ENCODE measurements at regions not wholly inside any gene's neighbourhood (a gene's known extent, or its start where the extent isn't known, plus 50 kb on each side); places are given as distances from the start of the nearest gene placed in this dataset.
"Not testable (repeated sequence)": the region's sequence is repeated elsewhere in the genome, so short reads cannot be mapped to it uniquely, and the experiment has no call there.

DNA sequence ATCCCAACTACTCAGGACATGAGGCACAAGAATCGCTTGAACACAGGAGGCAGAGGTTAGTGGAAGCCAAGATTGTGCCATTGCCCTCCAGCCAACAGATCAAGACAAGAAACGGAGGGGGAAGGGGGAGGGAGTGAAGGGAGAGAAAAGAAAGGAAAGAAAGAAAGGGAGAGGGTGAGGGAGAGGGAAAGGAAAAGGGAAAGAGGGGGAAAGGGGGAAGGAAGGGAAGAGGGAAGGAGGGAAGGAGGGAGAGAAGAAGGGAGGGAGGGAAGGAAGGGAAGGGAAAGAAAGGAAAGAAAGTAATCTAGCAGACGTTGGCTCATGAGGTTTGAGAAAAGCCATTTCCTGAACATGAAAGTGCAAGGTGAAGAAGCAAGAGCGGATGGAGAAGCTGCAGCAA is 53.1 kb upstream of the SETMAR start:
- ATAC-seq (ENCODE audit: low read depth) (no peak), DNase-seq (no peak)
- H3K27me3 ChIP-seq (replicated peaks in 1 of 4; ENCODE audit: control extremely low read depth in 1 of 4, control insufficient read depth in 3 of 4, insufficient read depth in 4 of 4, low read length in 3 of 4): no peaks in the 10 kb centered on the region
- H3K79me2 ChIP-seq (ENCODE audit: control insufficient read depth, insufficient read depth, low read length): no peaks in the 10 kb centered on the region
- WGBS (ENCODE audit: insufficient coverage): 71% methylated on average over 2 of the region's 4 CpGs
- H3K36me3 ChIP-seq (replicated peaks in 1 of 2; ENCODE audit: control extremely low read depth in 1 of 2, control insufficient read depth in 1 of 2, extremely low read depth in 1 of 2, insufficient read depth in 2 of 2, low read length in 1 of 2): no peaks in the 10 kb centered on the region
- Mint-ChIP-seq H3K4me3 (no peak overlapping the region), H3K27me3 (no peaks in the 10 kb centered on the region), H3K9me3 (ENCODE audit: insufficient read depth) (no peaks in the 10 kb centered on the region), H3K27ac (no peak overlapping the region), H3K4me1 (no peaks in the 10 kb centered on the region)
- no peak for TF ChIP-seq EZH2 (IDR thresholded peaks at IDR 0.05; ENCODE audit: borderline replicate concordance, insufficient read depth, low read depth, low read length, poor library complexity, severe bottlenecking)
- TF ChIP-seq CTCF (IDR thresholded peaks at IDR 0.05): no peak
- H3K4me1 ChIP-seq (ENCODE audit: control insufficient read depth in 2 of 2, insufficient read depth in 2 of 2, low read length in 2 of 2): no peaks in the 10 kb centered on the region
- no peak overlapping the region for H3K4me2 ChIP-seq (replicated peaks; ENCODE audit: low read depth, low read length, poor library complexity, severe bottlenecking)
- intact Hi-C loops (cut with micrococcal nuclease): no loop called here
- no peaks in the 10 kb centered on the region for H3K9me3 ChIP-seq (ENCODE audit: control extremely low read depth in 1 of 3, control insufficient read depth in 2 of 3, insufficient read depth in 1 of 3, low read length in 2 of 3)
- no peak overlapping the region for H3K27ac ChIP-seq (ENCODE audit: low read length in 2 of 2)
- H4K20me1 ChIP-seq (ENCODE audit: control insufficient read depth, insufficient read depth, low read length, poor library complexity, severe bottlenecking): no peaks in the 10 kb centered on the region
- ChIA-PET POLR2A (no interaction called here), CTCF (no interaction called here)
- H3K4me3 ChIP-seq (ENCODE audit: control extremely low read depth in 1 of 5, extremely low read depth in 1 of 5, insufficient read depth in 1 of 5, low read depth in 2 of 5, low read length in 4 of 5): no peak overlapping the region
- no peak overlapping the region for H2AFZ ChIP-seq (ENCODE audit: insufficient read depth, low read depth, low read length, poor library complexity, severe bottlenecking)
- H3K9ac ChIP-seq (ENCODE audit: low read length): no peak overlapping the region

- DNase-seq (no peak), ATAC-seq (ENCODE audit: low read depth) (no peak)
- Mint-ChIP-seq H3K4me1 (no peaks in the 10 kb centered on the region), H3K27me3 (no peaks in the 10 kb centered on the region), H3K4me3 (no peak overlapping the region), H3K27ac (no peak overlapping the region), H3K9me3 (ENCODE audit: insufficient read depth) (no peaks in the 10 kb centered on the region)
- H2AFZ ChIP-seq (ENCODE audit: insufficient read depth, low read depth, low read length, poor library complexity, severe bottlenecking): no peak overlapping the region
- no peak overlapping the region for H3K9ac ChIP-seq (ENCODE audit: low read length)
- TF ChIP-seq CTCF (IDR thresholded peaks at IDR 0.05) (no peak), EZH2 (IDR thresholded peaks at IDR 0.05; ENCODE audit: borderline replicate concordance, insufficient read depth, low read depth, low read length, poor library complexity, severe bottlenecking) (no peak)
- H3K9me3 ChIP-seq (ENCODE audit: control extremely low read depth in 1 of 3, control insufficient read depth in 2 of 3, insufficient read depth in 1 of 3, low read length in 2 of 3): no peaks in the 10 kb centered on the region
- H3K79me2 ChIP-seq (ENCODE audit: control insufficient read depth, insufficient read depth, low read length): no peaks in the 10 kb centered on the region
- no peaks in the 10 kb centered on the region for H3K36me3 ChIP-seq (replicated peaks in 1 of 2; ENCODE audit: control extremely low read depth in 1 of 2, control insufficient read depth in 1 of 2, extremely low read depth in 1 of 2, insufficient read depth in 2 of 2, low read length in 1 of 2)
- H4K20me1 ChIP-seq (ENCODE audit: control insufficient read depth, insufficient read depth, low read length, poor library complexity, severe bottlenecking): no peaks in the 10 kb centered on the region
- no peak overlapping the region for H3K4me2 ChIP-seq (replicated peaks; ENCODE audit: low read depth, low read length, poor library complexity, severe bottlenecking)
- no peaks in the 10 kb centered on the region for H3K4me1 ChIP-seq (ENCODE audit: control insufficient read depth in 2 of 2, insufficient read depth in 2 of 2, low read length in 2 of 2)
- ChIA-PET POLR2A (no interaction called here), CTCF (no interaction called here)
- H3K4me3 ChIP-seq (ENCODE audit: control extremely low read depth in 1 of 5, extremely low read depth in 1 of 5, insufficient read depth in 1 of 5, low read depth in 2 of 5, low read length in 4 of 5): no peak overlapping the region
- intact Hi-C loops (cut with micrococcal nuclease): no loop called here
- H3K27me3 ChIP-seq (replicated peaks in 1 of 4; ENCODE audit: control extremely low read depth in 1 of 4, control insufficient read depth in 3 of 4, insufficient read depth in 4 of 4, low read length in 3 of 4): no peaks in the 10 kb centered on the region
- no peak overlapping the region for H3K27ac ChIP-seq (ENCODE audit: low read length in 2 of 2)
Observed at GRCh38 chr3:4251412-4251811, 51.8 kb upstream of the SETMAR start.

- H3K4me1 Mint-ChIP-seq; H3K4me3 Mint-ChIP-seq; H3K9ac ChIP-seq (ENCODE audit: low read length); intact Hi-C loops (cut with micrococcal nuclease); H3K27ac Mint-ChIP-seq; ATAC-seq (ENCODE audit: low read depth); H4K20me1 ChIP-seq (ENCODE audit: control insufficient read depth, insufficient read depth, low read length, poor library complexity, severe bottlenecking); H3K27me3 ChIP-seq (replicated peaks in 1 of 4; ENCODE audit: control extremely low read depth in 1 of 4, control insufficient read depth in 3 of 4, insufficient read depth in 4 of 4, low read length in 3 of 4); H3K27ac ChIP-seq (ENCODE audit: low read length in 2 of 2); H3K9me3 Mint-ChIP-seq (ENCODE audit: insufficient read depth); H3K4me2 ChIP-seq (replicated peaks; ENCODE audit: low read depth, low read length, poor library complexity, severe bottlenecking); H3K79me2 ChIP-seq (ENCODE audit: control insufficient read depth, insufficient read depth, low read length); H3K9me3 ChIP-seq (ENCODE audit: control extremely low read depth in 1 of 3, control insufficient read depth in 2 of 3, insufficient read depth in 1 of 3, low read length in 2 of 3); H3K36me3 ChIP-seq (replicated peaks in 1 of 2; ENCODE audit: control extremely low read depth in 1 of 2, control insufficient read depth in 1 of 2, extremely low read depth in 1 of 2, insufficient read depth in 2 of 2, low read length in 1 of 2); POLR2A ChIA-PET; H3K4me1 ChIP-seq (ENCODE audit: control insufficient read depth in 2 of 2, insufficient read depth in 2 of 2, low read length in 2 of 2); H3K27me3 Mint-ChIP-seq; H2AFZ ChIP-seq (ENCODE audit: insufficient read depth, low read depth, low read length, poor library complexity, severe bottlenecking); H3K4me3 ChIP-seq (ENCODE audit: control extremely low read depth in 1 of 5, extremely low read depth in 1 of 5, insufficient read depth in 1 of 5, low read depth in 2 of 5, low read length in 4 of 5); DNase-seq: not testable (repeated sequence)
- CTCF ChIA-PET: interaction anchor here (0.7 to 1.3 kb wide), 2 partner anchors 19 to 255 kb away, joined by 3 to 4 read pairs; no protein-coding TSS in a partner anchor
- 100% methylated on average over 1 of the region's 26 CpGs for whole genome bisulfite sequencing (ENCODE audit: insufficient coverage)
Observed at GRCh38 chr3:4253072-4253832, 49.9 kb upstream of the SETMAR start.

Data from B cell (primary cell).